Heart left ventricle (tissue), 16 donors: ENCODE measurements at regions not wholly inside any gene's neighbourhood (a gene's known extent, or its start where the extent isn't known, plus 50 kb on each side); places are given as distances from the start of the nearest gene placed in this dataset.

Experiments
- ATAC-seq, 4 donors: fragments of 200-7000 bp; cut with Tn5 transposase; one replicate each; pipeline ENCODE4 v1.9.1; 2020 to 2022; ENCODE audit warnings: moderate library complexity in 4 of 4, mild to moderate bottlenecking in 3 of 4, moderate number of reproducible peaks in 1 of 4
- DNase-seq, 5 donors: peaks; one replicate each; pipeline ENCODE4 v3.0.0-alpha.2; 2020
- H3K27ac ChIP-seq, 12 donors: fragments of 200-600 bp; sonication (generic) in 4 of 12; one replicate each; pipeline versions ENCODE4 v1.5.0 to v1.8.0; 2016 to 2022; ENCODE audit warnings: mild to moderate bottlenecking in 2 of 12
- H3K27me3 ChIP-seq, 9 donors: fragments of 200-600 bp; sonication (generic) in 2 of 9; one replicate each; pipeline versions ENCODE4 v1.5.1 to v1.8.0; 2016 to 2022; ENCODE audit warnings: mild to moderate bottlenecking in 3 of 9
- H3K36me3 ChIP-seq, 9 donors: fragments of 200-600 bp; sonication (generic) in 2 of 9; one replicate each; pipeline versions ENCODE4 v1.5.0 to v1.8.0; 2018 to 2022; ENCODE audit warnings: mild to moderate bottlenecking in 2 of 9
- H3K4me1 ChIP-seq, 12 donors: fragments of 200-600 bp; sonication (generic) in 4 of 12; one replicate each; pipeline versions ENCODE4 v1.5.0 to v1.8.0; 2016 to 2022; ENCODE audit warnings: mild to moderate bottlenecking in 3 of 12
- H3K4me3 ChIP-seq, 12 donors: fragments of 200-600 bp; sonication (generic) in 4 of 12; one replicate each; pipeline versions ENCODE4 v1.5.0 to v1.8.0; 2017 to 2022; ENCODE audit warnings: mild to moderate bottlenecking in 9 of 12, moderate library complexity in 4 of 12
- H3K9me3 ChIP-seq, 12 donors: fragments of 200-600 bp; sonication (generic) in 4 of 12; one replicate each; pipeline versions ENCODE4 v1.5.0 to v1.8.0; 2016 to 2022; ENCODE audit warnings: mild to moderate bottlenecking in 1 of 12
- POLR2A ChIP-seq, 2 donors: fragments of 450-650 bp; IDR thresholded peaks; one replicate each; pipeline ENCODE4 v1.6.1; 2017; ENCODE audit warnings: antibody characterized with exemption in 2 of 2, mild to moderate bottlenecking in 2 of 2, moderate library complexity in 2 of 2
- WGBS, 4 donors: extraction: QIAGEN DNeasy Blood & Tissue Kit in 2 of 4; methylation state at CpG; one replicate each; pipeline versions ENCODE4 v1.1.5 to v1.1.7; 2013 to 2018; 5-methylcytosine and 5-hydroxymethylcytosine counted together
- intact Hi-C, 10 donors: fragments of 100-400 bp; cut with DNase I; formaldehyde crosslinking; loops; one replicate each; pipeline versions ENCODE4 v1.11.1 to v1.14.2; 2022
- TF ChIP-seq, protein P1 (sequence below), 12 donors: fragments of 200-600 bp; sonication (generic) in 4 of 12; IDR thresholded peaks; one replicate each; pipeline versions ENCODE4 v1.5.0 to v1.8.0; 2018 to 2022; ENCODE audit warnings: antibody characterized with exemption in 12 of 12, mild to moderate bottlenecking in 5 of 12
- donor health status: ischemic (EF 13 %, LVEDD 7.1; RV severe dilation, severe dysfunction).
- donor health status: healthy with polysubstance abuse.
- donor health status: DM: no; HTN: yes; CAD: no.
- donor health status: DM: no; HTN: no; CAD: no.
- donor health status: ischemic (EF 25% LVEDD 6.9; RV normal size, moderate dysfunction).
- donor health status: ischemic (EF 25% LVEDD 5.7; RV mildly dilated, moderate dysfunction).
- donor health status: healthy.
- donor health status: DM: yes; HTN: yes; CAD: no.
- donor health status: ischemic (EF 35%, LVEDD 5.7; RV mildly dilated, moderate dysfunction).
- donor health status: nonischemic (EF 11% LVEDD 7.7; RV severe dilation, severe dysfunction).
- donor health status: DM: yes; HTN: yes; CAD: no.
- donor health status: PGD.
- donor health status: ischemic (EF 29% LVEDD 5.4; RV normal size, mild dysfunction).
- donor health status: nonischemic (EF 23%, LVEDD 6.1; RV moderate dilation, normal function).

DNA sequence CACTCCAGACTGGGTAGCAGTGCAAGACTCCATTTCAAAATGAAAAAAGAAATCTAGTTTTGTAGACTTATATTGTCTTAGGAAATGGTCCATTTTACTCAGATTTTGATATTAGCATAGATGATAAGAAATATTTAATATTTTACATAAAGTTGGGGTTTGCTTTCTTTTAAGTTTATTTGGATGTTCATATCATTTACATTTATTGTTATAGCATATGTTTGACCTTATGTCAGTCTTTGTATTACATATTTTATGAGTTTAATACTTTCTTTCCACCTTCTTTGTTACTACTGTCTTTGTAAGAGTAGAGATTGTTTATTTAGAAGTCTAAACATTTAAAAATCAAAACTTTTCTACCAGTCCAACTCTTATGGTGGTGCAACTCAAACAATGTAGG lies 162.7 kb upstream of the OTX2 start:
- Histone ChIP-seq H3K9me3 (no peaks in the 10 kb centered on the region), H3K36me3 (no peaks in the 10 kb centered on the region), H3K27me3 (peaks cover 0 to 7% (median 0%) of the 10 kb centered on the region in 9 donors), H3K4me3 (no peak overlapping the region), H3K4me1 (no peaks in the 10 kb centered on the region), H3K27ac (no peak overlapping the region)
- TF ChIP-seq POLR2A (IDR thresholded peaks at IDR 0.05), result no peak
- TF ChIP-seq, protein P1, sequence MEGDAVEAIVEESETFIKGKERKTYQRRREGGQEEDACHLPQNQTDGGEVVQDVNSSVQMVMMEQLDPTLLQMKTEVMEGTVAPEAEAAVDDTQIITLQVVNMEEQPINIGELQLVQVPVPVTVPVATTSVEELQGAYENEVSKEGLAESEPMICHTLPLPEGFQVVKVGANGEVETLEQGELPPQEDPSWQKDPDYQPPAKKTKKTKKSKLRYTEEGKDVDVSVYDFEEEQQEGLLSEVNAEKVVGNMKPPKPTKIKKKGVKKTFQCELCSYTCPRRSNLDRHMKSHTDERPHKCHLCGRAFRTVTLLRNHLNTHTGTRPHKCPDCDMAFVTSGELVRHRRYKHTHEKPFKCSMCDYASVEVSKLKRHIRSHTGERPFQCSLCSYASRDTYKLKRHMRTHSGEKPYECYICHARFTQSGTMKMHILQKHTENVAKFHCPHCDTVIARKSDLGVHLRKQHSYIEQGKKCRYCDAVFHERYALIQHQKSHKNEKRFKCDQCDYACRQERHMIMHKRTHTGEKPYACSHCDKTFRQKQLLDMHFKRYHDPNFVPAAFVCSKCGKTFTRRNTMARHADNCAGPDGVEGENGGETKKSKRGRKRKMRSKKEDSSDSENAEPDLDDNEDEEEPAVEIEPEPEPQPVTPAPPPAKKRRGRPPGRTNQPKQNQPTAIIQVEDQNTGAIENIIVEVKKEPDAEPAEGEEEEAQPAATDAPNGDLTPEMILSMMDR (IDR thresholded peaks at IDR 0.05), result no peak
- intact Hi-C loops, result no loop called here
- DNase-seq, result no peak
- no peak for ATAC-seq

DNA sequence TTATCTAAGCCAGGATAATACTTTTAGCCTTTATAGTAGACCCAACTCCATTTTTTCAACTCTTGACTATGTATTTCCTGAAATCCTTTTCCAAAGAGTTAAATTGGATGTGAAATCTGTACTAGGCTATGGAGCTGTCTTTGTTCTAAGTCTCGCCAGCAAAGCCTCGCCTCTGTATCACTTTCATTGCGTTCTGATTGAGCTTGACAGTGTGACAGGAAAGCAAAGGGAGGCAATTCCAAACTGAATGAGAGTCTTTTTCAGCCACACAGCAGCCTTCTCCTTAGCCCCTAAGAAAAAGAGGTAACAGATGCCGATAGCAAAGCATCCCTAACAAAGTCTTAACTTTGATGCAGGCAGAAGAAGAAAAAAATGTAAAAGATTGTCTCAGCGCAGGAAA lies 154.6 kb upstream of the OTX2 start:
- intact Hi-C loops, result no loop called here
- Histone ChIP-seq H3K27me3 (no peaks in the 10 kb centered on the region), H3K4me3 (no peak overlapping the region), H3K27ac (no peak overlapping the region), H3K36me3 (no peaks in the 10 kb centered on the region), H3K9me3 (no peaks in the 10 kb centered on the region), H3K4me1 (no peaks in the 10 kb centered on the region)
- DNase-seq (no peak), ATAC-seq (no peak)
- WGBS, 4 donors, result 52 to 62% (median 58%) methylated on average over 5 of the region's 5 CpGs
- TF ChIP-seq, protein P1 (IDR thresholded peaks at IDR 0.05), result no peak
- TF ChIP-seq POLR2A (IDR thresholded peaks at IDR 0.05), result no peak

GRCh38 chr14:56963381-56963780 lies 153.1 kb upstream of the OTX2 start:
- Histone ChIP-seq H3K4me3 (no peak overlapping the region), H3K9me3 (no peaks in the 10 kb centered on the region), H3K36me3 (no peaks in the 10 kb centered on the region), H3K4me1 (no peaks in the 10 kb centered on the region), H3K27me3 (no peaks in the 10 kb centered on the region), H3K27ac (no peak overlapping the region)
- TF ChIP-seq, protein P1 (IDR thresholded peaks at IDR 0.05), result no peak
- TF ChIP-seq POLR2A (IDR thresholded peaks at IDR 0.05), result no peak
- 75 to 77% (median 76%) methylated on average over 6 of the region's 6 CpGs for WGBS, 4 donors
- intact Hi-C loops, result no loop called here
- no peak for ATAC-seq
- no peak for DNase-seq

GRCh38 chr14:56962444-56963080 lies 152.3 kb upstream of the OTX2 start:
- no peak overlapping the region for H3K27ac ChIP-seq
- no peaks in the 10 kb centered on the region for H3K9me3 ChIP-seq
- WGBS, 4 donors, result 78 to 87% (median 83%) methylated on average over 4 of the region's 4 CpGs
- H3K27me3 ChIP-seq, result no peaks in the 10 kb centered on the region
- ATAC-seq (no peak), DNase-seq (no peak)
- H3K4me1 ChIP-seq, result no peaks in the 10 kb centered on the region
- no peak for TF ChIP-seq POLR2A (IDR thresholded peaks at IDR 0.05)
- TF ChIP-seq, protein P1 (IDR thresholded peaks at IDR 0.05), result no peak
- intact Hi-C loops, result no loop called here
- H3K4me3 ChIP-seq, result no peak overlapping the region
- H3K36me3 ChIP-seq, result no peaks in the 10 kb centered on the region
